ENCODE measurements at regions not wholly inside any gene's neighbourhood (a gene's known extent, or its start where the extent isn't known, plus 50 kb on each side); places are given as distances from the start of the nearest gene placed in this dataset.

- Histone ChIP-seq H3K27ac (replicated peaks) (no peak overlapping the region), H3K4me3 (replicated peaks; ENCODE audit: insufficient read depth, low read length) (no peak overlapping the region), H3K27me3 (ENCODE audit: insufficient read depth, poor library complexity, severe bottlenecking) (no peaks in the 10 kb centered on the region)
- TF ChIP-seq SPI1 (IDR thresholded peaks at IDR 0.05; ENCODE audit: borderline replicate concordance, low read depth) (no peak), GABPA (IDR thresholded peaks at IDR 0.05; ENCODE audit: low read depth) (no peak), CTCF (IDR thresholded peaks at IDR 0.05; ENCODE audit: insufficient read depth, low read length) (no peak), POLR2AphosphoS5 (IDR thresholded peaks at IDR 0.05; ENCODE audit: low read depth) (no peak), REST (IDR thresholded peaks at IDR 0.05; ENCODE audit: insufficient replicate concordance, low read depth) (no peak)
- no peak for DNase-seq (ENCODE audit: low read depth in 1 of 2, low spot score in 1 of 2)
These were observed 660.5 kb upstream of the MAN1A1 start for GRCh38 chr6:120010075-120010474.

GRCh38 chr6:120005292-120005976 lies 655.9 kb upstream of the MAN1A1 start:
- TF ChIP-seq POLR2AphosphoS5 (IDR thresholded peaks at IDR 0.05; ENCODE audit: low read depth): no peak
- Histone ChIP-seq H3K27me3 (ENCODE audit: insufficient read depth, poor library complexity, severe bottlenecking) (no peaks in the 10 kb centered on the region), H3K4me3 (replicated peaks; ENCODE audit: insufficient read depth, low read length) (no peak overlapping the region), H3K27ac (replicated peaks) (no peak overlapping the region)
- DNase-seq (ENCODE audit: low read depth in 1 of 2, low spot score in 1 of 2): no peak

GRCh38 chr6:119986934-119987549 lies 637.5 kb upstream of the MAN1A1 start:
- TF ChIP-seq CTCF (IDR thresholded peaks at IDR 0.05; ENCODE audit: insufficient read depth, low read length): no peak
- TF ChIP-seq GABPA (IDR thresholded peaks at IDR 0.05; ENCODE audit: low read depth): no peak
- no peak for TF ChIP-seq SPI1 (IDR thresholded peaks at IDR 0.05; ENCODE audit: borderline replicate concordance, low read depth)
- no peak for TF ChIP-seq REST (IDR thresholded peaks at IDR 0.05; ENCODE audit: insufficient replicate concordance, low read depth)
- no peak for TF ChIP-seq POLR2AphosphoS5 (IDR thresholded peaks at IDR 0.05; ENCODE audit: low read depth)
- DNase-seq (ENCODE audit: low read depth in 1 of 2, low spot score in 1 of 2): no peak
- H3K27ac ChIP-seq (replicated peaks): no peak overlapping the region
- H3K4me3 ChIP-seq (replicated peaks; ENCODE audit: insufficient read depth, low read length): no peak overlapping the region
- H3K27me3 ChIP-seq (ENCODE audit: insufficient read depth, poor library complexity, severe bottlenecking): no peaks in the 10 kb centered on the region

- no peak overlapping the region for H3K4me3 ChIP-seq (replicated peaks; ENCODE audit: insufficient read depth, low read length)
- no peak overlapping the region for H3K27ac ChIP-seq (replicated peaks)
- no peak for DNase-seq (ENCODE audit: low read depth in 1 of 2, low spot score in 1 of 2)
- TF ChIP-seq GABPA (IDR thresholded peaks at IDR 0.05; ENCODE audit: low read depth): no peak
- peak; percentile 30; the same call in 1 of the 2 replicates for TF ChIP-seq SPI1 (IDR thresholded peaks at IDR 0.05; ENCODE audit: borderline replicate concordance, low read depth)
- no peaks in the 10 kb centered on the region for H3K27me3 ChIP-seq (ENCODE audit: insufficient read depth, poor library complexity, severe bottlenecking)
These were observed 636.6 kb upstream of the MAN1A1 start for GRCh38 chr6:119985952-119986736.

All from HL-60 (cell line).